NCI-H1930 (cell line): ENCODE measurements at regions not wholly inside any gene's neighbourhood (a gene's known extent, or its start where the extent isn't known, plus 50 kb on each side); places are given as distances from the start of the nearest gene placed in this dataset.
"Not testable (repeated sequence)": the region's sequence is repeated elsewhere in the genome, so short reads cannot be mapped to it uniquely, and the experiment has no call there.

Experiments used
- DNase-seq, 2 experiments: peaks; one replicate each; lab custom pipeline; 2025; lab: John Stamatoyannopoulos, UW

DNA sequence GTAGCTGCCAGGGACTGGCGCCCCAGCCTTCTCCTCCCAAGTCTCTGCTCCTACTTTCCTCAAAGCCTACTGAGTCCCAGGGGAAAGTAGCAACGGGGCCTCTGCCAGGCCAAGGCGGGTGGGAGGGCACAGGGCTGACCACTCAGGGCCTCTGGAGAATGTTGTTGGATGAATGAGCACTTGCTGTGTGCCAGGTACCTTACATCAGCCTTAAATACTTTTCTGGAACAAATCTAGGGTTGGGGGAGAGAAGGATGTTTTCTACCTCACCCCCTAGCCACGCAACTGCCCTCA, 119.3 kb upstream of the ZBTB40 start:
- no peak for DNase-seq

DNA sequence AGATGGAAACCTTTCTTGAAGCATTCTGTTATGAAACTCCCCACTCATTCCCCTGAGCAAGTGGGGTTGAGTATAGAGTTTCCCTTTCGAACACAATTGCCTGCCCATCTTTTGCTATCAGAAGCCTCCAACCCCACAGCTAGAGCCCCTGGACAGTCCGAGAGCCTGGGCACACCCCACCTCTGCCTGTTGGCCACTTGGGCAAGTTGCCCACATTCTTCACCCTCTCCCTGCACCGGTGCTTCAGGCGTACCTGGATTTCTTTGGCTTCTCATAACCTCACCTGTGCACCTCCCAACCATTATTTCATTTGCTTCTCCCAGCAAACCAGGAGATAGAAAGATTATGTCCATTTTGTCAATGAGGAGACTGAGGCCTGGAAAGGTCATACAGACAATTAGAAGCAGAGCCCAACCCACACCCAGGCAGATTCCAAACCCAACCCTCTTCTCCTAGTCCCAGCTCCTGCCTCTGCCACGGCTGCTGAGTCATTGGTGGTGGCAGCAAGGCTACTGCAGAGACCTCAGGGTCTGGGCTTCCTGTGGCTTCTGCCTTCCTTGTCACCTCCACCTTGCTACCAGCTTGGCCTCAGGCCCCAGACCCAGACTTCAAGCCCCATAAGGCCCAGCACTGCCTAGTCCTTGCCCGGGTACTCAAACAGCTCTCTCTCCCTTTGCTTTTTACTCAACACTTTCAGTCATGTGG, 118.7 kb upstream of the ZBTB40 start:
- no peak for DNase-seq

DNA sequence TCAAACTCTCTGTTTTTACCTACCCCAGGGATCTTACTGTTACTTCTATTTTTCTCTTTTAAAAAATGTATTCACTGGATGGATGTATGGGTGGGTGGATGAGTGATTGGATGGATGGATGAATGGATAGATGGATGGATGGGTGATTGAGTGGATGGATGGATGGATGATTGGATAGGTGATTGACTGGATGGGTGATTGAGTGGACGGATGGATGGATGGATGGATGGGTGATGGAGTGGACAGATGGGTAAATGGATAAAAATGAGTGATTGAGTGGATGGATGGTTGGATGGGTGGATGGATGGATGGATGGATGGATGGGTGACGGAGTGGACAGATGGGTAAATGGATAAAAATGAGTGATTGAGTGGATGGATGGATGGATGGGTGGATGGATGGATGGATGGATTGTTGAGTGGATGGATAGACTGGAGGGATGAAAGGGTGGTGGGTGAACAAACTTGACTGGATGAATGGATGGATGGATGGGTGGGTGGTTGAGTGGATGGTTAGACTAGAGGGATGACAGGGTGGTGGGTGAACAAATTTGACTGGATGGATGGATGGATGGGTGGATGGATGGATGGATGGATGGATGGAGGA, 118.0 kb upstream of the ZBTB40 start:
- DNase-seq, result no peak

GRCh38 chr1:22334860-22335550, 116.6 kb upstream of the ZBTB40 start:
- no peak for DNase-seq

DNA sequence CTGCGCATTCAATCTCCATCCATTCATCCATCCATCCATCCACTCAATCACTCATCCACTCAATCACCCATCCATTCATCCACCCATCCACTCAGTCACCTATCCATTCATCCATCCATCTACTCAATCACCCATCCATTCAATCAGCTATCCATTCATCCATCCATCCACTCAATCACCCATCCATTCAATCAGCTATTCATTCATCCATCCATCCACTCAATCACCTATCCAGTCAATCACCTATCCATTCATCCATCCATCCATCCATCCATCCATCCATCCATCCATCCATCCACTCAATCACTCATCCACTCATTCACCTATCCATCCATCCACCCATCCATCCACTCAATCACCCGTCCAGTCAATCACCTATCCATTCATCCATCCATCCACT, 115.4 kb upstream of the ZBTB40 start:
- not testable (repeated sequence) for DNase-seq

- DNase-seq, result not testable (repeated sequence)
Observed at GRCh38 chr1:22336696-22337545, 114.7 kb upstream of the ZBTB40 start.

GRCh38 chr1:22338071-22338765, 113.4 kb upstream of the ZBTB40 start:
- DNase-seq, result no peak

GRCh38 chr1:22339237-22339636, 112.4 kb upstream of the ZBTB40 start:
- no peak for DNase-seq

- no peak for DNase-seq
Observed at GRCh38 chr1:22340066-22340465, 111.6 kb upstream of the ZBTB40 start.

GRCh38 chr1:22340873-22341272, 110.8 kb upstream of the ZBTB40 start:
- no peak for DNase-seq

DNA sequence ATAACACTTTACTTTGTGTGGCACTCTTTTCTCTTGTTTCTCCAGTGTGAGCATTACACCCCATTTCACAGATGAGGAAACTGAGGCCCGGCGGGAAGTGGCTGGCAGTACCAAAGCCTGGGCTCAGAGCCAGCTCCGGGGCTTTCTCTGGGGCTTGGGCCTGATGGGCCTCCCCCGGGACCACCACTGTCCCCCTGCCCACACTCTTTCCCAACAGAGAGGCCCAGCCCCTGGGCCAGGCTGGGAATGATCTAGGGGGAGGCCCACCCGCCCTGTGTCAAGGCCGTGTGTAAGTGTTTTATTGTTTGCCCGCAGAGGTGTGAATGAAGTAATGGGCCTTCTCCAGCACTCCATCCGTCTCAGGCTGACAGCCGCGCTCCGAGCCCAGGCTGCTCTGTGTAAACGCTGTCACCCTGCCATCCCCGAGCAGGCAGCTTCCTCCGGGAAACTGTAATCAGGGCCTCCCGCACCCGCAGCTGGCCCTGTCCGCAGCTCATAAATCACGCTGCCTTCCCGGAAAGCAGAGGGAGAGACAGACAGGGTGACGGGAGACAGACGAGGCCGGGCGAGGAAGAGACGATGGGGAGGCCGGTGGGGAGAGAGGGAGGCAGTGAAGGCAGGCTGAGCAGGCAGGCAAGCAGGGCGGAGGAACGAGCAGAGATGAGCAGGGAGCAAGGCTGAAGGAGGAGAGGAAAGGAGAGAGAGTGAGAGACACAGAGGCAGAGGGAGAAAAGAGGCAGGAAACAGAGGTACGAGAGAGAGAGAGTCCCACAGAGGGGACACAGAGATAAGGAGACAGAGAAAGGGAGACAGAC, 109.7 kb upstream of the ZBTB40 start:
- DNase-seq, result no peak

- no peak for DNase-seq
Observed at GRCh38 chr1:22342734-22343191, 108.9 kb upstream of the ZBTB40 start.

- no peak for DNase-seq
Observed at GRCh38 chr1:22343456-22344328, 108.0 kb upstream of the ZBTB40 start.

- no peak for DNase-seq
Observed at GRCh38 chr1:22344329-22344630, 107.4 kb upstream of the ZBTB40 start.

GRCh38 chr1:22344851-22345560, 106.6 kb upstream of the ZBTB40 start:
- DNase-seq, result no peak

- peak in 1 of 2 experiments; percentile 5 for DNase-seq
Observed at GRCh38 chr1:22347854-22348760, 103.5 kb upstream of the ZBTB40 start.

- DNase-seq, result no peak
Observed at GRCh38 chr1:22349362-22350043, 102.1 kb upstream of the ZBTB40 start.
